ENCODE measurements at regions not wholly inside any gene's neighbourhood (a gene's known extent, or its start where the extent isn't known, plus 50 kb on each side); places are given as distances from the start of the nearest gene placed in this dataset.

GRCh38 chr22:47556473-47556872, 794.0 kb downstream of the TBC1D22A start:
- no peak for DNase-seq

- no peak for DNase-seq
Measured at GRCh38 chr22:47553436-47553835, 791.0 kb downstream of the TBC1D22A start.

- DNase-seq = no peak
Measured at GRCh38 chr22:47552541-47553205, 790.2 kb downstream of the TBC1D22A start.

- DNase-seq = no peak
Measured at GRCh38 chr22:47552024-47552423, 789.6 kb downstream of the TBC1D22A start.

GRCh38 chr22:47551431-47551775, 789.0 kb downstream of the TBC1D22A start:
- DNase-seq = no peak

DNA sequence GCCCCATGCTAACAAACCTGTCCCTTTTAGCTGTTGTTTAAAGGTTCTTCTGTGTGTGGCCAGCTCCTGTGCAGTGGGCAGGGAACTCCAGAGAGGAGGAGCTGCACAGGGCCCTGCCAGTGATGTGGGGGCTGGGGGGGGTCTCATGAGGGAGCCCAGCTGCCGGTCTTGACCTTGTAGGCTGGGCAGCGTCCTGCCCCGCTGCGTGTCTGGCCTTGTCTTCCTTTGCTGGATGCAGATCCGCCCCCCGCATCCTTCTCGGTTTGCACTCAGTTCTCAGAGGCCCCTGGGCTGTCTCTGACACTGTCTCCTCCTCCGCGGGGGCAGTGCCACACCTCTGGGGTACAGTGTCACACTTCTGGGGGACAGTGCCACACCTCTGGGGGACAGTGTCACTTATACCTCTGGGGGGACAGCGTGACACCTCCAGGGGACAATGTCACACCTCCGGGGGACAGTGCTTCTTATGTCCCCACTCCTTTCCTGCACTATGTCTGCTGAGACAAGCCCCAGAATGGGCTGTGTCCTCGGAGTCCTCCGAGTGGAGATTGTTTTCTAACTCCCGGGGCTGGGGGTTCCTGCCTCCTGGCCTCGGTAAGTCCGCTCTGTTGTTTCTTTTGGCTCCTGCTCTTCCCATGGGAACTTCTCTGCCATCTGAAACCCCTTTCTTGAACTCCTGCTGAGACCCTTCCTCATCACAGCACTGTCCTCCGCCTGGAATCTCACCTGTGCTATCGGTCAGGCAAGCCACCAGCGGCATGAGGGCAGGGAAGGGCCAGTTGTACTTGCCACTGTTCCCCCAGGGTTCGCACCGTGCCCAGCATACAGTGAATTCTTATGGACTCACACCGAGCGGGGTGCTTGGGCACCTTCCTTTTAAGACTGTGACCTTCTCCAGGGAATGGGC, 788.3 kb downstream of the TBC1D22A start:
- DNase-seq = no peak

- DNase-seq = no peak
Measured at GRCh38 chr22:47549741-47550340, 787.4 kb downstream of the TBC1D22A start.

DNA sequence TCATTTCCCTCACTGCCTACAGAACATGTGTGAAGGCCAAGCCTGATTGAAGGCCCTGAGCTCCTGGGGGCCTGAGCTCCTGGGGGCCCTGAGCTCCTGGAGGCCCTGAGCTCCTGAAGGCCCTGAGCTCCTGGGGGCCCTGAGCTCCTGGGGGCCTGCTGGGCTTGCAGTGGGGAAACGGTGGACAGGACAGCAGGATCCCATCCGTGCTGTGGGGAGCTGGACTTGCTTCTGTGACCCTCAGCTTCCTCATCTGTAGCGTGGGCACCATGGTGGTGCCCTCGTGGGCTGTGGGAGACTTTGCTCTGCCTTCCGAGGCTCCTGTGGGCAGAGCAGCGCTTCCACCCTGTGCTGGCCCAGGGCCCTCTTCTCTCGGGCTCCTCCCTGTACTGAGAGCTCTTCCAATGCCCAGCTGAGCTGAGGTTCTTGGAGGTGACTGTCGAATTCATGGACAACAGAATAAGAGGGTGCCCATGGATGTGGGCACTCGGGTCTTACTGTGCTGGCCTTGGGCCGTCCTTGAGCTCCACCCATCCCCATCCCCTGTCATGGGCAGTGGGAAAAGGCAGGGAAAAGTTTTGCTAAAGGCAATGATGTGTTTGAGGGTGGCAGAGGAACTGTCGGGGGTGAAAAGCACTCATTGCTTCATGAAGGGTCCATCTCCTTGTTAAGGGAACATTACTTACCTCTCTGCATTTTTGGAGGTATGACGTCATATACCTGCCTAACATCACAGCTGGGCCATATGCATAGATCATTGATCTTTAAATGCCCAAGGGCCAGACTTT, 786.7 kb downstream of the TBC1D22A start:
- no peak for DNase-seq

DNA sequence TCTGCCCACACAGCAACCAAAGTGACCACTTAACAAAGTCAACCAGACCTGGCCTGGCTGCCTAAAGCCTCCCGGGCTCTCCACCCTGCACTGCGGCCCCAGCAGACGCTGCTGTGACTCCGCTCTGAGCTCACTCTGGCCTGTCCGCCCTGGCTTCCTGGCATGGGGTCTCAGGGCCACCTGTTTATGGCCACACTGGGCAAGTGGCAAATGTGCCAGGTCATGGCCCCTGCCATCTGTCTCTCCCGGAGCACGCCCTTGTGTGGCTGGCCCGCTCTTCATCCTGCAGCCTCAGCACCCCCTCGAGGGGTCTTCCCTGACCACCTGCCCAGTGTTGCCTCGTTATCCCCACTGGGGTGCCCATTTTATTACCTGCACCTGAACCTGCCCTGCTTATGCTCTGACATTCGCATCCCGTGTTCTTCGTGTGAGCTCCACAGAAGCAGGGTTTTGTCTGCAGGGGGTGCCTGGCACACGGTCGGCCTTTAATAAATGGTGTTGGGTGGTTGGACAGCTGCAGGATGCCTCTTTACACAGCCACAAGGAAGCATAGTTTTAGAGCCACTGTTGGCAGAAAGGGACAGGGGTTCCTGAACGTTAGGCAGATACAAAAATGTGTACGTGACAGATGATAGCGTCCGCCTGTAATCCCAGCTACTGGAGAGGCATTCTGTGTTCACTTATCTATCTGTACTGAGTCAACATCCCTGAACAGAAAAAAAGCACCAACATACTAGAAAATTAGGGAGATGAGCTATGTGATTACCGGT, 785.6 kb downstream of the TBC1D22A start:
- DNase-seq = no peak

DNA sequence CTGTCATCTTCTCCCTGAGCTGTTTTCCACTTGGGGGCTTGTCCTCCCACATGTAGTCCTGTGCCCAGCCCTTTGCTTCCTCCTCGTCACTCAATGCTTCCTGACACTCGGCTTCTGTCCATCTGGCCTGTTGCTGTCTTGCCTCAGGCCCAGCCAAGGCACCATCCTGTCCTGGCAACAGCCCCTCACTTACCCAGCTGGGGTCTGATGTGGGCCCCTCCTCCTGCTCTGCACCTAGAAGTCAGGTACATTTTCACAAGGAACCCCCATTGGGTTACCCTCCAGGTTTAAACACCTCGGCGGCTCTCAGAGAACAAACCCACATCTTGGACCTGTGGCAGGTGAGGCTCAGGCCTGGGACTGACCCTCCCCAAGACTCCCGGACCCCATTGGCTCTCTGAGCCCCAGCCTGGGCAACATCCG, 784.8 kb downstream of the TBC1D22A start:
- DNase-seq = no peak

DNA sequence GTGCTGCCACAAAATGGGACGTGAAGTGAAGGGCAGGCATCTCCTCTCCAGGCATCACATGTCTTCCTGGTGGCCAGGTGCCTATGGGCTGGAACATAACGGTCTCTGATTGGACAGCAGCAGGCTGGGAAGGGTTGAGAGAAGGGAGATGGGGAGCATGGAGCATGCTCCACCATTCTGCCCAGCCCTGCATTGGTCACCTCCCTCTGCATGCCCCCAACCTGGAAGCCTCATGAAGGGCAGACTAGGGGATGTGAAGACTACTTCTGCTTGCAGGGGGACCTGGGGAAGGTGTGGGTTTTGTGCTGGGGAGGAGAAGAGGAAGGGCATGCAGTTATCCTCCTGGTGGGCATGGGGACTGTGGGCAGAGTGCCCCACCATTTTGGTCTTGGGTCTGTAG, 782.2 kb downstream of the TBC1D22A start:
- DNase-seq = no peak

GRCh38 chr22:47543447-47543846, 781.0 kb downstream of the TBC1D22A start:
- DNase-seq = no peak

GRCh38 chr22:47540011-47540410, 777.6 kb downstream of the TBC1D22A start:
- DNase-seq = no peak

- no peak for DNase-seq
Measured at GRCh38 chr22:47539374-47539773, 776.9 kb downstream of the TBC1D22A start.

- no peak for DNase-seq
Measured at GRCh38 chr22:47535681-47536080, 773.2 kb downstream of the TBC1D22A start.

- DNase-seq = no peak
Measured at GRCh38 chr22:47534804-47535410, 772.5 kb downstream of the TBC1D22A start.

DNA sequence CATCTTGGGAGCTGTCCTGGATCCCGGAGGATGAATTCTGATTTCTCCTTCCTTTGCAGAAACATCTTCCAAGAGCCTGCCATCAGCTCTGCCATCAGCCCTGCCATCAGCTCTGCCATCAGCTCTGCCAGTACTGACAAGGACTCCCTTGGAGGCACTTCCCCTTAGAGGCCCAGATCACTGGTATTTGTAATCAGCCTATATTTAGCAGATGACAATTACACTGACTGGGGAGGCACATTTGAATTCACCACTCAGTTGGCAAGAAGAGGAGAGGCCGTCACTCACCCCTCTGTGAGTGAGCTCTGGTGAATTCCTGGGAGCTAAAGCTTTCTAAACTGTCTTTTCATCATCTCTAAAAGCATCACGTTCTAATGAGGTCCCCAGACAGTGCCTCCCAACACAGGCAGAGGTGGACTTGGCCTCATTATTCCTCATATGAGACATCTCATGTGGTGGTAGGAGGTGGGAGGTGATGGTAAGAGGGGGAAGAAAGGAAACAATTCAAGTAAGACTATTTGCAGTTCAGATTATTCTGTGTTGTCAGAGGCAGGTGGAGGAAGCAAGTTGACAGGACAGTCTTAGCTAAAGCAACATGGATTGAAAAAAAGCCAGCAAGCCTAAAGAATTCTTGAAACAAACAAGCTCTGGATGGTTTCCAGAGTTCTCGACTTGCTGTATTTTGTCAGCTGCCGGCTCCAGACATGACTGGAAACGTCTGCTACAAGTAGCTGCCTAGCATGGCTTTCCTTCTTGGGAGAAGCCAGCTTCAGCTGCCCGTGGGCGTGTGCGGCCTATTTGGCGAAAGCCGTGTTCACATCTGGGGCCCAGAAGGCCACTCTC, 771.7 kb downstream of the TBC1D22A start:
- DNase-seq = no peak

GRCh38 chr22:47517062-47517461, 754.6 kb downstream of the TBC1D22A start:
- DNase-seq = no peak

- no peak for DNase-seq
Measured at GRCh38 chr22:47515384-47516125, 753.1 kb downstream of the TBC1D22A start.

- no peak for DNase-seq
Measured at GRCh38 chr22:47512617-47513016, 750.2 kb downstream of the TBC1D22A start.
